Liver (tissue), 8 donors: ENCODE measurements at regions not wholly inside any gene's neighbourhood (a gene's known extent, or its start where the extent isn't known, plus 50 kb on each side); places are given as distances from the start of the nearest gene placed in this dataset.

Experiments used
- DNase-seq: peaks from one replicate; pipeline ENCODE4 v3.0.0-alpha.2; 2017; ENCODE audit warnings: low spot score
- H3K27ac ChIP-seq, 2 donors: one replicate each; pipeline ENCODE4 v1.7.0; 2013; ENCODE audit warnings: inconsistent platforms in 2 of 2, low read length in 2 of 2, control low read depth in 1 of 2, low read depth in 1 of 2, mild to moderate bottlenecking in 1 of 2
- H3K27me3 ChIP-seq, 4 donors: one replicate each; pipeline versions ENCODE4 v1.6.1 to v1.7.0; 2013; ENCODE audit warnings: low read length in 3 of 4, inconsistent platforms in 1 of 4, mild to moderate bottlenecking in 1 of 4, moderate library complexity in 1 of 4; ENCODE audit not compliant: control insufficient read depth in 4 of 4, insufficient read depth in 4 of 4
- H3K36me3 ChIP-seq, 4 donors: one replicate each; pipeline versions ENCODE4 v1.6.1 to v1.7.0; 2013; ENCODE audit warnings: low read length in 3 of 4, mild to moderate bottlenecking in 3 of 4, low read depth in 1 of 4, moderate library complexity in 1 of 4; ENCODE audit not compliant: control insufficient read depth in 4 of 4, insufficient read depth in 3 of 4
- H3K4me1 ChIP-seq, 4 donors: one replicate each; pipeline versions ENCODE4 v1.6.1 to v1.7.0; 2013; ENCODE audit warnings: low read length in 3 of 4, mild to moderate bottlenecking in 3 of 4, moderate library complexity in 1 of 4; ENCODE audit not compliant: control insufficient read depth in 4 of 4, insufficient read depth in 4 of 4
- H3K4me3 ChIP-seq, 3 donors: one replicate each; pipeline versions ENCODE4 v1.6.1 to v1.7.0; 2013; ENCODE audit warnings: low read length in 3 of 3, control low read depth in 1 of 3, low read depth in 1 of 3, mild to moderate bottlenecking in 1 of 3
- H3K9ac ChIP-seq, 2 donors: one replicate each; pipeline ENCODE4 v1.7.0; 2013; ENCODE audit warnings: low read length in 2 of 2, mild to moderate bottlenecking in 2 of 2, moderate library complexity in 2 of 2, control low read depth in 1 of 2, low read depth in 1 of 2
- H3K9me3 ChIP-seq, 4 donors: one replicate each; pipeline versions ENCODE4 v1.6.1 to v1.7.0; 2013; ENCODE audit warnings: low read length in 3 of 4; ENCODE audit not compliant: control insufficient read depth in 4 of 4
- ATF3 ChIP-seq: IDR thresholded peaks from 2 replicates; pipeline ENCODE4 v1.6.1; 2016; ENCODE audit warnings: antibody characterized with exemption
- CTCF ChIP-seq: fragments of 150-350 bp; IDR thresholded peaks from 2 replicates; pipeline ENCODE4 v1.5.1; 2017; ENCODE audit warnings: improper control_type of control experiment, low read depth, low read length; ENCODE audit not compliant: missing input control
- EGR1 ChIP-seq, 2 donors: IDR thresholded peaks; 2 replicates each; pipeline ENCODE4 v1.6.1; 2016 to 2018; ENCODE audit warnings: antibody characterized with exemption in 2 of 2, low read depth in 2 of 2
- FOXA1 ChIP-seq: IDR thresholded peaks from 2 replicates; pipeline ENCODE4 v1.6.1; 2016; ENCODE audit warnings: antibody characterized with exemption
- FOXA2 ChIP-seq: IDR thresholded peaks from 2 replicates; pipeline ENCODE4 v1.6.1; 2016; ENCODE audit warnings: antibody characterized with exemption
- GABPA ChIP-seq, 2 donors: IDR thresholded peaks in 1 of 2; conservative IDR thresholded peaks in 1 of 2; 2 replicates each; pipeline ENCODE4 v1.6.1; 2016; ENCODE audit warnings: antibody characterized with exemption in 2 of 2, mild to moderate bottlenecking in 1 of 2, moderate library complexity in 1 of 2
- HNF4A ChIP-seq, 2 donors: conservative IDR thresholded peaks; 2 replicates each; pipeline ENCODE4 v1.6.1; 2016; ENCODE audit warnings: antibody characterized with exemption in 2 of 2, mild to moderate bottlenecking in 2 of 2
- HNF4G ChIP-seq: IDR thresholded peaks from 2 replicates; pipeline ENCODE4 v1.6.1; 2016; ENCODE audit warnings: antibody characterized with exemption
- JUND ChIP-seq, 2 donors: IDR thresholded peaks; 2 replicates each; pipeline ENCODE4 v1.6.1; 2016; ENCODE audit warnings: antibody characterized with exemption in 2 of 2
- NR2F2 ChIP-seq: IDR thresholded peaks from 2 replicates; pipeline ENCODE4 v1.6.1; 2016; ENCODE audit warnings: antibody characterized with exemption
- RAD21 ChIP-seq, 2 donors: IDR thresholded peaks; 2 replicates each; pipeline ENCODE4 v1.6.1; 2016; ENCODE audit warnings: antibody characterized with exemption in 2 of 2, mild to moderate bottlenecking in 2 of 2
- REST ChIP-seq: IDR thresholded peaks from 2 replicates; pipeline ENCODE4 v1.6.1; 2016; ENCODE audit warnings: antibody characterized with exemption, mild to moderate bottlenecking
- SP1 ChIP-seq: IDR thresholded peaks from 2 replicates; pipeline ENCODE4 v1.6.1; 2018; ENCODE audit warnings: antibody characterized with exemption, mild to moderate bottlenecking
- TAF1 ChIP-seq: conservative IDR thresholded peaks from 2 replicates; pipeline ENCODE4 v1.6.1; 2016; ENCODE audit warnings: antibody characterized with exemption, mild to moderate bottlenecking
- YY1 ChIP-seq: IDR thresholded peaks from 2 replicates; pipeline ENCODE4 v1.6.1; 2016; ENCODE audit warnings: antibody characterized with exemption, mild to moderate bottlenecking
- WGBS: extraction: QIAGEN DNeasy Blood & Tissue Kit; methylation state at CpG from one replicate; pipeline ENCODE4 v1.1.7; 2013; 5-methylcytosine and 5-hydroxymethylcytosine counted together
- TF ChIP-seq, protein P1 (sequence below): IDR thresholded peaks from 2 replicates; pipeline ENCODE4 v1.6.1; 2016; ENCODE audit warnings: antibody characterized with exemption
- donor health status: healthy.
- donor health status: healthy.
- donor health status: healthy.
- donor health status: healthy.
- donor health status: healthy.

GRCh38 chr20:57938158-57939108 is 228.6 kb upstream of the PMEPA1 start:
- Histone ChIP-seq H3K4me1 (peaks cover 0 to 15% (median 2%) of the 10 kb centered on the region in 4 donors), H3K9me3 (no peaks in the 10 kb centered on the region), H3K27me3 (no peaks in the 10 kb centered on the region), H3K9ac (no peak overlapping the region), H3K27ac (no peak overlapping the region), H3K36me3 (no peaks in the 10 kb centered on the region), H3K4me3 (no peak overlapping the region)
- WGBS = 73% methylated on average over 19 of the region's 19 CpGs
- no peak for TF ChIP-seq ATF3
- TF ChIP-seq FOXA1 = no peak
- no peak for TF ChIP-seq YY1
- TF ChIP-seq, protein P1, sequence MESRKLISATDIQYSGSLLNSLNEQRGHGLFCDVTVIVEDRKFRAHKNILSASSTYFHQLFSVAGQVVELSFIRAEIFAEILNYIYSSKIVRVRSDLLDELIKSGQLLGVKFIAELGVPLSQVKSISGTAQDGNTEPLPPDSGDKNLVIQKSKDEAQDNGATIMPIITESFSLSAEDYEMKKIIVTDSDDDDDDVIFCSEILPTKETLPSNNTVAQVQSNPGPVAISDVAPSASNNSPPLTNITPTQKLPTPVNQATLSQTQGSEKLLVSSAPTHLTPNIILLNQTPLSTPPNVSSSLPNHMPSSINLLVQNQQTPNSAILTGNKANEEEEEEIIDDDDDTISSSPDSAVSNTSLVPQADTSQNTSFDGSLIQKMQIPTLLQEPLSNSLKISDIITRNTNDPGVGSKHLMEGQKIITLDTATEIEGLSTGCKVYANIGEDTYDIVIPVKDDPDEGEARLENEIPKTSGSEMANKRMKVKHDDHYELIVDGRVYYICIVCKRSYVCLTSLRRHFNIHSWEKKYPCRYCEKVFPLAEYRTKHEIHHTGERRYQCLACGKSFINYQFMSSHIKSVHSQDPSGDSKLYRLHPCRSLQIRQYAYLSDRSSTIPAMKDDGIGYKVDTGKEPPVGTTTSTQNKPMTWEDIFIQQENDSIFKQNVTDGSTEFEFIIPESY = no peak
- TF ChIP-seq RAD21 (IDR thresholded peaks at IDR 0.05) = no peak
- no peak for TF ChIP-seq SP1
- TF ChIP-seq EGR1 (IDR thresholded peaks at IDR 0.05; ENCODE audit: low read depth in 2 of 2) = no peak
- TF ChIP-seq FOXA2 = no peak
- no peak for TF ChIP-seq CTCF
- no peak for TF ChIP-seq JUND (IDR thresholded peaks at IDR 0.05)
- no peak for TF ChIP-seq HNF4A (conservative IDR thresholded peaks at IDR 0.05)
- no peak for TF ChIP-seq TAF1
- TF ChIP-seq HNF4G = no peak
- no peak for DNase-seq

- Histone ChIP-seq H3K9ac (no peak overlapping the region), H3K36me3 (no peaks in the 10 kb centered on the region), H3K4me1 (peaks cover 0 to 11% (median 2%) of the 10 kb centered on the region in 4 donors), H3K4me3 (no peak overlapping the region), H3K27ac (no peak overlapping the region), H3K27me3 (no peaks in the 10 kb centered on the region), H3K9me3 (no peaks in the 10 kb centered on the region)
- DNase-seq = no peak
- WGBS = 54% methylated on average over 6 of the region's 6 CpGs
- TF ChIP-seq EGR1 (IDR thresholded peaks at IDR 0.05; ENCODE audit: low read depth in 2 of 2) (no peak), ATF3 (no peak), HNF4A (conservative IDR thresholded peaks at IDR 0.05) (no peak), FOXA2 (no peak), CTCF (no peak), REST (no peak), HNF4G (no peak), RAD21 (IDR thresholded peaks at IDR 0.05) (no peak), YY1 (no peak), NR2F2 (no peak), JUND (IDR thresholded peaks at IDR 0.05) (no peak), GABPA (IDR thresholded peaks at IDR 0.05 in 1 of 2, conservative IDR thresholded peaks at IDR 0.05 in 1 of 2) (no peak)
- TF ChIP-seq, protein P1 = no peak
Observed at GRCh38 chr20:57936636-57937385, 227.0 kb upstream of the PMEPA1 start.
